HG03439 (cell line): ENCODE measurements at regions not wholly inside any gene's neighbourhood (a gene's known extent, or its start where the extent isn't known, plus 50 kb on each side); places are given as distances from the start of the nearest gene placed in this dataset.
"Not testable (repeated sequence)": the region's sequence is repeated elsewhere in the genome, so short reads cannot be mapped to it uniquely, and the experiment has no call there.

Experiments
- ATAC-seq: cut with Tn5 transposase; IDR thresholded peaks from one replicate; pipeline ENCODE4 v1.9.1; 2021; ENCODE audit warnings: mild to moderate bottlenecking, moderate library complexity; ENCODE audit not compliant: unreplicated experiment

GRCh38 chr4:12499693-12500092, 984.4 kb downstream of the RAB28 start:
- no peak for ATAC-seq

GRCh38 chr4:12495211-12495610, 988.9 kb downstream of the RAB28 start:
- no peak for ATAC-seq

GRCh38 chr4:12492730-12493393, 991.3 kb downstream of the RAB28 start:
- no peak for ATAC-seq

GRCh38 chr4:12488672-12489071, 995.5 kb downstream of the RAB28 start:
- no peak for ATAC-seq

GRCh38 chr4:12487000-12487399, 997.1 kb downstream of the RAB28 start:
- ATAC-seq = no peak

- ATAC-seq = no peak
Observed at GRCh38 chr4:12472087-12472486, 1012.1 kb downstream of the RAB28 start.

GRCh38 chr4:12471193-12471592, 1012.9 kb downstream of the RAB28 start:
- ATAC-seq = no peak

GRCh38 chr4:12461576-12461975, 1022.6 kb downstream of the RAB28 start:
- not testable (repeated sequence) for ATAC-seq

- ATAC-seq = no peak
Observed at GRCh38 chr4:12459126-12459525, 1025.0 kb downstream of the RAB28 start.

- ATAC-seq = no peak
Observed at GRCh38 chr4:12458621-12459020, 1025.5 kb downstream of the RAB28 start.

GRCh38 chr4:12452291-12452690, 1023.6 kb upstream of the HS3ST1 start:
- no peak for ATAC-seq

- ATAC-seq = no peak
Observed at GRCh38 chr4:12447451-12447850, 1018.8 kb upstream of the HS3ST1 start.

GRCh38 chr4:12446657-12447185, 1018.0 kb upstream of the HS3ST1 start:
- ATAC-seq = no peak

- ATAC-seq = no peak
Observed at GRCh38 chr4:12446256-12446655, 1017.6 kb upstream of the HS3ST1 start.

GRCh38 chr4:12445711-12446235, 1017.1 kb upstream of the HS3ST1 start:
- ATAC-seq = no peak

GRCh38 chr4:12439633-12440305, 1011.1 kb upstream of the HS3ST1 start:
- ATAC-seq = no peak

GRCh38 chr4:12431259-12431658, 1002.6 kb upstream of the HS3ST1 start:
- ATAC-seq = not testable (repeated sequence)

GRCh38 chr4:12421364-12421763, 992.7 kb upstream of the HS3ST1 start:
- ATAC-seq = no peak

GRCh38 chr4:12416755-12417154, 988.1 kb upstream of the HS3ST1 start:
- no peak for ATAC-seq

- ATAC-seq = no peak
Observed at GRCh38 chr4:12414181-12414812, 985.6 kb upstream of the HS3ST1 start.

GRCh38 chr4:12411072-12411471, 982.4 kb upstream of the HS3ST1 start:
- ATAC-seq = no peak
